Keratinocyte (primary cell): ENCODE measurements at regions not wholly inside any gene's neighbourhood (a gene's known extent, or its start where the extent isn't known, plus 50 kb on each side); places are given as distances from the start of the nearest gene placed in this dataset.
A peak's percentile ranks its signal among the peaks of the same experiment; 100 is the strongest.

Source experiments
- DNase-seq: peaks from one replicate; pipeline ENCODE4 v3.0.0-alpha.2; 2011; ENCODE audit warnings: low read depth, missing footprints, low spot score
- FAIRE-seq: peaks from 2 replicates; lab custom pipeline; 2011; peaks lifted over from hg19 to GRCh38; lab: Jason Lieb, UNC
- H2AFZ ChIP-seq: 2 replicates; pipeline ENCODE4 v1.6.0; 2012; ENCODE audit warnings: low read length, control low read depth, inconsistent platforms; ENCODE audit not compliant: control insufficient read depth
- H3K27ac ChIP-seq: 2 replicates; pipeline ENCODE4 v1.5.1; 2011; ENCODE audit warnings: low read length; ENCODE audit not compliant: control insufficient read depth, insufficient read depth
- H3K27me3 ChIP-seq: 3 replicates; pipeline ENCODE4 v1.6.0; 2011; ENCODE audit warnings: low read length; ENCODE audit not compliant: control insufficient read depth, insufficient read depth; ENCODE audit errors: extremely low read depth
- H3K36me3 ChIP-seq, 2 experiments: 2 replicates in 1 of 2; 3 replicates in 1 of 2; pipeline ENCODE4 v1.5.1; 2011; ENCODE audit warnings: low read length in 2 of 2, mild to moderate bottlenecking in 1 of 2; ENCODE audit not compliant: control insufficient read depth in 2 of 2, insufficient read depth in 2 of 2; ENCODE audit errors: extremely low read depth in 1 of 2
- H3K4me1 ChIP-seq: 3 replicates; pipeline ENCODE4 v1.5.1; 2011; ENCODE audit warnings: low read length; ENCODE audit not compliant: control insufficient read depth, insufficient read depth; ENCODE audit errors: extremely low read depth
- H3K4me2 ChIP-seq: 3 replicates; pipeline ENCODE4 v1.6.0; 2011; ENCODE audit warnings: low read depth, low read length; ENCODE audit not compliant: control insufficient read depth, insufficient read depth; ENCODE audit errors: extremely low read depth
- H3K4me3 ChIP-seq, 3 experiments: fragments of 200-600 bp in 1 of 3; sonication (generic) in 1 of 3; 2 replicates in 2 of 3; 3 replicates in 1 of 3; pipeline ENCODE4 v1.5.1; 2011 to 2016; ENCODE audit warnings: low read length in 3 of 3, mild to moderate bottlenecking in 3 of 3, control low read depth in 2 of 3, inconsistent platforms in 1 of 3, low read depth in 1 of 3, mixed read lengths in 1 of 3, mixed run types in 1 of 3, moderate library complexity in 1 of 3; ENCODE audit not compliant: control insufficient read depth in 2 of 3, insufficient read depth in 2 of 3; ENCODE audit errors: extremely low read depth in 1 of 3
- H3K79me2 ChIP-seq: 2 replicates; pipeline ENCODE4 v1.6.0; 2012; ENCODE audit warnings: low read length; ENCODE audit not compliant: control insufficient read depth, insufficient read depth
- H3K9ac ChIP-seq: 3 replicates; pipeline ENCODE4 v1.6.0; 2011; ENCODE audit warnings: low read length; ENCODE audit not compliant: control insufficient read depth, insufficient read depth; ENCODE audit errors: extremely low read depth
- H3K9me1 ChIP-seq: 3 replicates; pipeline ENCODE4 v1.6.0; 2011; ENCODE audit warnings: low read length; ENCODE audit not compliant: control insufficient read depth, insufficient read depth; ENCODE audit errors: extremely low read depth
- H3K9me3 ChIP-seq: 2 replicates; pipeline ENCODE4 v1.5.1; 2012; ENCODE audit warnings: low read depth, low read length; ENCODE audit not compliant: control insufficient read depth
- H4K20me1 ChIP-seq: 3 replicates; pipeline ENCODE4 v1.6.0; 2011; ENCODE audit warnings: low read length; ENCODE audit not compliant: control insufficient read depth, insufficient read depth; ENCODE audit errors: extremely low read depth
- CTCF ChIP-seq, 3 experiments: IDR thresholded peaks in 1 of 3; conservative IDR thresholded peaks in 1 of 3; optimal IDR thresholded peaks in 1 of 3; 2 replicates in 2 of 3; 3 replicates in 1 of 3; pipeline versions ENCODE3 to v1.5.1; 2011; ENCODE audit warnings: low read length in 3 of 3, mild to moderate bottlenecking in 3 of 3, moderate library complexity in 2 of 3, control low read depth in 1 of 3, inconsistent platforms in 1 of 3; ENCODE audit not compliant: insufficient read depth in 2 of 3; ENCODE audit errors: extremely low read depth in 1 of 3
- EZH2 ChIP-seq: IDR thresholded peaks from one replicate; pipeline ENCODE4 v1.6.1; 2012; ENCODE audit warnings: inconsistent platforms, mild to moderate bottlenecking, low read length, moderate library complexity
- dilution Hi-C: fragments of 300-500 bp; cut with MboI; formaldehyde crosslinking; loops from one replicate; pipeline ENCODE4 v1.7.0; 2020; ENCODE audit warnings: low sequenced_read_pairs; ENCODE audit not compliant: extremely low pct_ligation_motif_present

- no peak overlapping the region for H3K9ac ChIP-seq
- H3K9me1 ChIP-seq, result no peaks in the 10 kb centered on the region
- FAIRE-seq (no peak), DNase-seq (no peak)
- no peak for TF ChIP-seq EZH2
- no peak for TF ChIP-seq CTCF (optimal IDR thresholded peaks at IDR 0.05 in 1 of 3, IDR thresholded peaks at IDR 0.05 in 1 of 3, conservative IDR thresholded peaks at IDR 0.05 in 1 of 3; ENCODE audit: extremely low read depth in 1 of 3, insufficient read depth in 2 of 3, low read length in 3 of 3)
- H4K20me1 ChIP-seq, result no peaks in the 10 kb centered on the region
- H2AFZ ChIP-seq, result no peak overlapping the region
- no peaks in the 10 kb centered on the region for H3K4me1 ChIP-seq
- H3K9me3 ChIP-seq, result no peaks in the 10 kb centered on the region
- dilution Hi-C loops, result no loop called here
- no peak overlapping the region for H3K4me3 ChIP-seq
- H3K27me3 ChIP-seq, result no peaks in the 10 kb centered on the region
- no peaks in the 10 kb centered on the region for H3K79me2 ChIP-seq
- no peaks in the 10 kb centered on the region for H3K36me3 ChIP-seq
- no peak overlapping the region for H3K4me2 ChIP-seq
- no peak overlapping the region for H3K27ac ChIP-seq
These were observed 505.9 kb downstream of the MED13L start for GRCh38 chr12:115771601-115772000.

GRCh38 chr12:115771065-115771464 is 506.4 kb downstream of the MED13L start:
- Histone ChIP-seq H4K20me1 (no peaks in the 10 kb centered on the region), H3K4me2 (no peak overlapping the region), H3K4me3 (no peak overlapping the region), H3K9ac (no peak overlapping the region), H3K9me3 (no peaks in the 10 kb centered on the region), H3K9me1 (no peaks in the 10 kb centered on the region), H3K27me3 (no peaks in the 10 kb centered on the region), H2AFZ (no peak overlapping the region), H3K79me2 (no peaks in the 10 kb centered on the region), H3K27ac (no peak overlapping the region), H3K4me1 (no peaks in the 10 kb centered on the region), H3K36me3 (no peaks in the 10 kb centered on the region)
- dilution Hi-C loops, result no loop called here
- no peak for DNase-seq
- no peak for FAIRE-seq
- TF ChIP-seq CTCF (optimal IDR thresholded peaks at IDR 0.05 in 1 of 3, IDR thresholded peaks at IDR 0.05 in 1 of 3, conservative IDR thresholded peaks at IDR 0.05 in 1 of 3; ENCODE audit: extremely low read depth in 1 of 3, insufficient read depth in 2 of 3, low read length in 3 of 3) (peak in 1 of 3 experiments; percentile 38), EZH2 (no peak)
